K562 (cell line): ENCODE measurements at regions not wholly inside any gene's neighbourhood (a gene's known extent, or its start where the extent isn't known, plus 50 kb on each side); places are given as distances from the start of the nearest gene placed in this dataset.

Source experiments
- ATAC-seq: fragments of 200-7000 bp; cut with Tn5 transposase; 3 replicates; pipeline ENCODE4 v1.9.1; 2020; ENCODE audit warnings: moderate library complexity
- BruUV-seq: library from RNA; stranded (reverse); fragments of 400-500 nt; replicated peaks from 2 replicates; lab custom pipeline; 2021; lab: Mats Ljungman, UMichigan
- CTCF ChIA-PET: fragments of 300-600 bp; formaldehyde crosslinking; extraction: SDS; loops from one replicate; lab custom pipeline; 2021; ENCODE audit warnings: low intra/inter-chr PET ratio; lab: Yijun Ruan, JAX
- POLR2A ChIA-PET: fragments of 300-600, 350-650 bp; sonication (Branson Sonifier 250); formaldehyde crosslinking; extraction: SDS; loops from one replicate; lab custom pipeline; 2021; ENCODE audit warnings: antibody characterized with exemption, inconsistent platforms; lab: Yijun Ruan, JAX
- DNase-seq, 4 experiments: peaks; one replicate each; pipeline versions ENCODE4 v3.0.0 to v3.0.0-alpha.2; 2011 to 2018; ENCODE audit warnings: low spot score in 3 of 4, mixed read lengths in 3 of 4; ENCODE audit errors: extremely low read depth in 1 of 4
- FAIRE-seq: peaks from 2 replicates; lab custom pipeline; 2011; peaks lifted over from hg19 to GRCh38; lab: Jason Lieb, UNC
- H2AFZ ChIP-seq: 2 replicates; pipeline ENCODE4 v1.6.0; 2011; ENCODE audit warnings: low read depth, low read length, control low read depth, inconsistent platforms
- H3K27ac ChIP-seq: fragments of 200-600 bp; 3 replicates; pipeline ENCODE4 v1.8.0; 2011; ENCODE audit warnings: low read depth, mild to moderate bottlenecking, control low read depth, inconsistent platforms, low read length, moderate library complexity, mixed read lengths; ENCODE audit errors: extremely low read depth
- H3K27me3 ChIP-seq, 2 experiments: fragments of 300-600 bp in 1 of 2; 2 replicates in 1 of 2; 3 replicates in 1 of 2; pipeline versions ENCODE4 v1.6.0 to v1.8.0; 2011; ENCODE audit warnings: inconsistent platforms in 2 of 2, low read length in 2 of 2, mild to moderate bottlenecking in 1 of 2, mixed read lengths in 1 of 2, moderate library complexity in 1 of 2; ENCODE audit not compliant: control insufficient read depth in 2 of 2, insufficient read depth in 2 of 2
- H3K36me3 ChIP-seq: fragments of 300-600 bp; 3 replicates; pipeline ENCODE4 v1.8.0; 2011; ENCODE audit warnings: mild to moderate bottlenecking, low read length, inconsistent platforms; ENCODE audit not compliant: control insufficient read depth, insufficient read depth
- H3K4me1 ChIP-seq, 2 experiments: fragments of 200-600 bp in 1 of 2; replicated peaks in 1 of 2; 2 replicates in 1 of 2; 3 replicates in 1 of 2; pipeline versions ENCODE4 v1.5.1 to v1.8.0; 2011; ENCODE audit warnings: inconsistent platforms in 2 of 2, low read length in 2 of 2, mild to moderate bottlenecking in 1 of 2, mixed read lengths in 1 of 2, moderate library complexity in 1 of 2; ENCODE audit not compliant: control insufficient read depth in 2 of 2, insufficient read depth in 2 of 2
- H3K4me2 ChIP-seq: 2 replicates; pipeline ENCODE4 v1.6.1; 2011; ENCODE audit warnings: low read length, control low read depth, inconsistent platforms, mixed read lengths; ENCODE audit not compliant: insufficient read depth
- H3K4me3 ChIP-seq: fragments of 200-600 bp; sonication (generic), shearing (Covaris generic); 2 replicates; pipeline ENCODE4 v1.5.1; 2016; ENCODE audit warnings: control low read depth, inconsistent platforms
- H3K79me2 ChIP-seq: fragments of 200-600 bp; 3 replicates; pipeline ENCODE4 v1.8.0; 2011; ENCODE audit warnings: low read length, inconsistent platforms; ENCODE audit not compliant: control insufficient read depth, insufficient read depth
- H3K9ac ChIP-seq, 2 experiments: 2 replicates each; pipeline versions ENCODE4 v1.6.0 to v1.6.1; 2011; ENCODE audit warnings: low read depth in 2 of 2, low read length in 2 of 2, control low read depth in 1 of 2, inconsistent platforms in 1 of 2, mild to moderate bottlenecking in 1 of 2, mixed read lengths in 1 of 2; ENCODE audit not compliant: insufficient read depth in 1 of 2
- H3K9me1 ChIP-seq: one replicate; pipeline ENCODE4 v1.6.0; 2011; ENCODE audit warnings: inconsistent platforms, mild to moderate bottlenecking, low read length, moderate library complexity; ENCODE audit not compliant: control insufficient read depth, insufficient read depth
- H3K9me3 ChIP-seq: replicated peaks from 2 replicates; pipeline ENCODE4 v1.5.1; 2011; ENCODE audit warnings: low read depth, low read length, inconsistent platforms; ENCODE audit not compliant: control insufficient read depth, insufficient read depth
- H4K20me1 ChIP-seq: replicated peaks from 2 replicates; pipeline ENCODE4 v1.6.1; 2011; ENCODE audit warnings: low read length, inconsistent platforms, mixed read lengths; ENCODE audit not compliant: control insufficient read depth, insufficient read depth
- HOXB6 ChIP-seq: fragments of 250-450 bp; sonication (Bioruptor Pico); IDR thresholded peaks from 2 replicates; pipeline ENCODE4 v1.5.1; 2022; ENCODE audit warnings: mild to moderate bottlenecking, borderline replicate concordance
- MTA2 ChIP-seq: fragments of 450-650 bp; IDR thresholded peaks from 2 replicates; pipeline ENCODE4 v1.6.1; 2016; ENCODE audit warnings: low read depth
- NR0B1 ChIP-seq: fragments of 450-650 bp; IDR thresholded peaks from one replicate; pipeline ENCODE4 v1.6.1; 2018; ENCODE audit warnings: mild to moderate bottlenecking, moderate library complexity; ENCODE audit not compliant: partially characterized antibody
- SMARCC2 ChIP-seq: fragments of 450-650 bp; IDR thresholded peaks from 2 replicates; pipeline ENCODE4 v1.6.1; 2017; ENCODE audit warnings: antibody characterized with exemption, moderate library complexity, mild to moderate bottlenecking, low read depth
- SRF ChIP-seq, 2 experiments: fragments of 250-450, 450-650 bp in 1 of 2; sonication (Bioruptor Pico) in 1 of 2; sonication (generic) in 1 of 2; formaldehyde crosslinking; IDR thresholded peaks; 2 replicates each; pipeline versions ENCODE4 v1.5.0 to v1.5.1; 2020 to 2022; ENCODE audit warnings: mild to moderate bottlenecking in 1 of 2, missing genetic modification reagents in 1 of 2
- TCF15 ChIP-seq: fragments of 250-450 bp; sonication (Bioruptor Pico); IDR thresholded peaks from 2 replicates; pipeline ENCODE4 v1.8.0; 2022; ENCODE audit warnings: moderate library complexity, mild to moderate bottlenecking, inconsistent platforms
- YY1 ChIP-seq, 3 experiments: IDR thresholded peaks; 2 replicates each; pipeline ENCODE4 v1.6.1; 2011; ENCODE audit warnings: low read length in 2 of 3, mild to moderate bottlenecking in 2 of 3, moderate library complexity in 2 of 3, borderline replicate concordance in 1 of 3, control low read depth in 1 of 3, low read depth in 1 of 3; ENCODE audit not compliant: insufficient read depth in 3 of 3, insufficient replicate concordance in 2 of 3, control insufficient read depth in 1 of 3, insufficient read length in 1 of 3; ENCODE audit errors: extremely low read depth in 1 of 3
- ZKSCAN1 ChIP-seq: fragments of 150-350 bp; IDR thresholded peaks from 2 replicates; pipeline ENCODE4 v1.6.1; 2016; ENCODE audit warnings: low read depth, low read length
- ZNF24 ChIP-seq: fragments of 450-650 bp; IDR thresholded peaks from 2 replicates; pipeline ENCODE4 v1.6.1; 2016
- ZNF408 ChIP-seq: fragments of 250-450 bp; sonication (Bioruptor Pico); IDR thresholded peaks from 2 replicates; pipeline ENCODE4 v1.4.0; 2020; ENCODE audit warnings: low read depth, mild to moderate bottlenecking, moderate library complexity
- ZNF561 ChIP-seq: fragments of 450-650 bp; formaldehyde crosslinking; conservative IDR thresholded peaks from 2 replicates; pipeline ENCODE4 v1.4.0; 2020; ENCODE audit warnings: mild to moderate bottlenecking, moderate library complexity
- ZNF740 ChIP-seq, 3 experiments: fragments of 200-800 bp in 1 of 3; sonication (Bioruptor generic) in 1 of 3; sonication (generic) in 1 of 3; formaldehyde crosslinking in 1 of 3; IDR thresholded peaks; 2 replicates each; pipeline versions ENCODE4 v1.6.1 to v1.8.0; 2016 to 2022; ENCODE audit warnings: mild to moderate bottlenecking in 2 of 3, missing compliant biosample characterization in 2 of 3, missing genetic modification characterization in 2 of 3, missing genetic modification reagents in 1 of 3
- ZZZ3 ChIP-seq: fragments of 450-650 bp; IDR thresholded peaks from 2 replicates; pipeline ENCODE4 v1.6.1; 2016; ENCODE audit warnings: antibody characterized with exemption, mild to moderate bottlenecking, moderate library complexity
- WGBS: fragments of 100-300 bp; shearing (Covaris generic); methylation state at CpG from one replicate; pipeline ENCODE4 v1.1.6; 2016; ENCODE audit warnings: low coverage, mixed read lengths; ENCODE audit not compliant: insufficient coverage; ENCODE audit errors: missing lambda C conversion rate; 5-methylcytosine and 5-hydroxymethylcytosine counted together
- in situ Hi-C: fragments of 300-500 bp; cut with MboI; formaldehyde crosslinking; loops from 4 replicates; pipeline ENCODE4 v1.15.0; 2018; ENCODE audit warnings: inconsistent platforms, mixed read lengths
- intact Hi-C: fragments of 100-400 bp; cut with micrococcal nuclease; formaldehyde crosslinking; loops from 2 replicates; pipeline ENCODE4 v1.14.2; 2022
- TF ChIP-seq, protein P1 (sequence below): sonication (generic); formaldehyde crosslinking; IDR thresholded peaks from 2 replicates; pipeline ENCODE4 v1.8.0; 2022; ENCODE audit warnings: mild to moderate bottlenecking, missing genetic modification reagents, borderline replicate concordance

DNA sequence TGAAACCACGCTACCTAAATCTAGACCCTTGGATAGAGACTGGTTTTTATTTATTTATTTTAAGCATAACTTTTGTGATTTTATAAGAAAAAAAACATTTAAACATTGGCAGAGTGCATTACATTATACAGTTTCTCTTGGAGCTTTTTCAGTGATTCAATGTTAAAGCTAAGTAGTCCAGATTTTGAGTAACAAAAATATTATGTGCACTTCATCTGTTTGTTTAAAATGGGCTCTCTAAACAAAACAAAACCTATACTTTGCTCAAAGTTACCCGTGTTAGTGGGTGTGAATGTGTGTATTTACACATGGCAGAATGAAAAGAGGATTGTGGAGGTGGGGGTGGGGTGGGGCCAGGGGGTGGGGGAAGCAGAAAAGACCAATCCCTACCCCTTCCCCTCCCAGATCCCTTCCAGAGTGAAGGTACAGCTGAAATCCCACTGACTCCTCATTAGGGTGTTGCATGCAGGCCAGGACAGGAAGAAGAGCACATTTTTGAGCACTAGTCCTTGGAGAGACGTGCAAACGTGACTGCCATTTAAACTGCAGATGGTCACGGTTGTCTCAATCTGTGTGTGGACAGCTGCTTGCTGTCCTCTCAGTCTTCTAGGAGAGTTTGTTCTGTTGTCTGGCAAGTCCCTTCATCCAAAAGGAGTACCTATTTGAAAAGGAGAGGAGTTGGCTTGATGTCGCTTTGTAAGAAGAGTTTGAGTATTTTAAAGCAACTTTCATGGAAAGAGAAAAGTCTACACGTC is 303.0 kb downstream of the ICOS start (continued):
- TF ChIP-seq, protein P1, sequence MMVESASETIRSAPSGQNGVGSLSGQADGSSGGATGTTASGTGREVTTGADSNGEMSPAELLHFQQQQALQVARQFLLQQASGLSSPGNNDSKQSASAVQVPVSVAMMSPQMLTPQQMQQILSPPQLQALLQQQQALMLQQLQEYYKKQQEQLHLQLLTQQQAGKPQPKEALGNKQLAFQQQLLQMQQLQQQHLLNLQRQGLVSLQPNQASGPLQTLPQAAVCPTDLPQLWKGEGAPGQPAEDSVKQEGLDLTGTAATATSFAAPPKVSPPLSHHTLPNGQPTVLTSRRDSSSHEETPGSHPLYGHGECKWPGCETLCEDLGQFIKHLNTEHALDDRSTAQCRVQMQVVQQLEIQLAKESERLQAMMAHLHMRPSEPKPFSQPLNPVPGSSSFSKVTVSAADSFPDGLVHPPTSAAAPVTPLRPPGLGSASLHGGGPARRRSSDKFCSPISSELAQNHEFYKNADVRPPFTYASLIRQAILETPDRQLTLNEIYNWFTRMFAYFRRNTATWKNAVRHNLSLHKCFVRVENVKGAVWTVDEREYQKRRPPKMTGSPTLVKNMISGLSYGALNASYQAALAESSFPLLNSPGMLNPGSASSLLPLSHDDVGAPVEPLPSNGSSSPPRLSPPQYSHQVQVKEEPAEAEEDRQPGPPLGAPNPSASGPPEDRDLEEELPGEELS (CRISPR knock-in tag) = no peak
- TF ChIP-seq NR0B1 (no peak), ZNF408 (no peak), ZKSCAN1 (no peak), ZNF561 (CRISPR knock-in tag) (no peak), TCF15 (no peak)

DNA sequence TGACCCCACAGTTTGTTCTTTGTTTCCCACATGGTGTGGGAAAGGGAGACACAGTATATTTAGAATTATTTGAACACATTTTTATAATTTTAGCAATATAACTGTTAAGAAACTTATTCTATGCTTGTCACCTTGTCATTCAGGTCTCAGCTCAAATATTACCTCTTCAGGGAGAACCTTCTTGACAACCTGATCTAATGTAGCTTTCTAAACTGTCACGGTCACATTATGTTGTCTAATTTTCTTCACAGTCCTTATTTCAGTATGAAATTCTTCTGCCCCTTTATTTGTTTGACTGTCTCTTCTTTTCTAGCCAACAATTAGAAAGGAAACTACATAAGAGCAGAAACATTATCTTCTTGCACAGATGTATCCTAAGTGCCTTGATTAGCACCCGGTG is 304.3 kb upstream of the PARD3B start:
- FAIRE-seq = no peak
- Histone ChIP-seq H2AFZ (no peak overlapping the region), H4K20me1 (no peaks in the 10 kb centered on the region), H3K27me3 (no peaks in the 10 kb centered on the region; a peak in 1 of 5 replicates), H3K9ac (no peak overlapping the region), H3K79me2 (no peaks in the 10 kb centered on the region)
- in situ Hi-C loops = no loop called here
- no TSS peak for BruUV-seq
- no peak for TF ChIP-seq YY1 (IDR thresholded peaks at IDR 0.05; ENCODE audit: borderline replicate concordance in 1 of 3, control insufficient read depth in 1 of 3, extremely low read depth in 1 of 3, insufficient read depth in 3 of 3, insufficient read length in 1 of 3, insufficient replicate concordance in 2 of 3, low read depth in 1 of 3, low read length in 2 of 3)
- TF ChIP-seq MTA2 = no peak
- no peak for TF ChIP-seq ZZZ3
- no peak for TF ChIP-seq HOXB6
- TF ChIP-seq ZNF24 = no peak
- TF ChIP-seq ZNF740 (CRISPR knock-in tag; IDR thresholded peaks at IDR 0.05) = no peak
- no peak for TF ChIP-seq ZNF740 (tag; IDR thresholded peaks at IDR 0.05)
- TF ChIP-seq SMARCC2 = no peak
- TF ChIP-seq SRF (CRISPR knock-in tag; IDR thresholded peaks at IDR 0.05) = no peak
- TF ChIP-seq, all 486 proteins: peak for 0
- no peaks in the 10 kb centered on the region for H3K9me3 ChIP-seq
- H3K27ac ChIP-seq = no peak overlapping the region
- no peak for DNase-seq
- H3K9me1 ChIP-seq = no peaks in the 10 kb centered on the region
- no peak for ATAC-seq
- CTCF ChIA-PET = no interaction called here
- H3K4me1 ChIP-seq = no peaks in the 10 kb centered on the region
- no peaks in the 10 kb centered on the region for H3K36me3 ChIP-seq
- no peak overlapping the region for H3K4me2 ChIP-seq
- no peak overlapping the region for H3K4me3 ChIP-seq
- POLR2A ChIA-PET = no interaction called here
- intact Hi-C loops = no loop called here
- 0% methylated on average over 2 of the region's 2 CpGs for WGBS
